NOMO-1 treated with dmso at 0.1 percent for 144 hours (cell line): ENCODE measurements at regions not wholly inside any gene's neighbourhood (a gene's known extent, or its start where the extent isn't known, plus 50 kb on each side); places are given as distances from the start of the nearest gene placed in this dataset.

ENCODE experiments used
- DNase-seq: peaks from one replicate; lab custom pipeline; 2025; ENCODE audit not compliant: unreplicated experiment; lab: John Stamatoyannopoulos, UW

DNA sequence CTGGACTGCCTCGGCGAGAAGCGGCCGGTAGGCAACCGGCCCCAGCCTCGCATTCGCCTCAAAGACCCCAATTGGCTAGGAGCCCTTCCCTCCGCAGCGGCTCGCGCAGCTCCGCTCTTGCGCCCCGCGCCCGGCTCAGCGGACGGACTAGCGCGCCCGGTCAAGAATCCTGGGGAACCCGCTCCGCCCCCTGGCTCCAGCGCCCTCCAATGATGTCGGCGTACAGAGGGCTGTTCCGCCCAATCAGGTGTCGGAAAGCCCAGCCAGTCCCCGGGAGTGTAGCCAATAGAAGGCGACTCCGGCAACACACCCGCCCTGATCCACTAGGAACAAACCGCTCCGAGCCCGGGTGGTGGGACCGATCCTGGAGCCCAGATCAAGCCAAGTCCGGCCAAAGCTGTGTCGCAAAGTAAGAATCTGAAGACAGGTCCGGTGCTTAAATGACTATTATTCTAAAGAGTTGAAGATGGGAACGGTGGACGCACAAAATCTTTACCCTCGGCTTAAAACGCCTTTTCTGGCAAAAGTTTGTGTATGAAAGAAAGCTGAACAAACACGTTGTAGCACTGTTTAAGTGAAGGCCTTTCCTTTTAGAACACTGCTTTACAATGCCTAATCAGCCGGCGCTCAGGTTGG, 132.2 kb downstream of the OGFRL1 start:
- no peak for DNase-seq

- no peak for DNase-seq
Measured at GRCh38 chr6:71421611-71422010, 133.0 kb downstream of the OGFRL1 start.

GRCh38 chr6:71430018-71430417, 141.4 kb downstream of the OGFRL1 start:
- no peak for DNase-seq

- DNase-seq, result no peak
Measured at GRCh38 chr6:71433441-71433840, 144.8 kb downstream of the OGFRL1 start.

DNA sequence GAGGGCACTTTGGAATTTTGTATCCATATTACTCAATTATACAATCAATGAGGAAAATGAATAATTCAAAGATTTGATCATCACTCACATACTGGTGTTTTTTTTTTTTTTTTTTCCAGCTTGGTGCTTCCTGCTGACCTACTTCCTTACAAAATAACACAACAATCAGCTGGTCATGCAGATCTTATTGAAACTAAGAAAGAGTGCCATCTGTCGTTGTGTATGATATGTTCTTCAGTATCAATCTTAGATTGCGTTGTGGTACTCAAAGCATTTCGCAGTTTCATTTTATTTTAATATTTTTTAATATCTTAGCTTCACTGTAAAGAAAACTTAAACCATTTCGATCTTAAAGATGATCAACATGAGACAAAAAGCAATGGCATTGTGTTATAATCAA, 155.6 kb downstream of the OGFRL1 start:
- no peak for DNase-seq

GRCh38 chr6:71446057-71446456, 157.4 kb downstream of the OGFRL1 start:
- DNase-seq, result no peak

DNA sequence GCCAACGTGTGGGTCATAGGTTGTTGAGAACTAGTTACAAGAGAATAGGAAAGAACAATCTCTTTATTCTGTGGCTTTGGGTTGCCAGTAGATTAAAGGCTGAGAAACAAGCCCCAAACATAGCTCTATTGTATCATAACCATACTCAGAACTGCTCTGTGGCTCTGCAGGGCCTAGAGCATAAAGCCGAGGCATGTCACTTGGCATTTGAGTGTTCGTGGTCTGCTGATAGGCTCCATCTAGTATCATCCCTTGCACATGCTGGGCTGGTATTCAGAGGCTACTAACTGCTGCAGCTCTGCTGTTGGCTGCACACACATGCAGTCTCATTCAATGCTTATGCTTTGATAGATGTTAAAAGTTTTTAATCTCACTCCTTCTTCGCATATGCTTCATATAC, 157.9 kb downstream of the OGFRL1 start:
- no peak for DNase-seq

GRCh38 chr6:71452697-71453370, 164.2 kb downstream of the OGFRL1 start:
- DNase-seq, result no peak

GRCh38 chr6:71453371-71453706, 164.7 kb downstream of the OGFRL1 start:
- no peak for DNase-seq

- peak; percentile 32 for DNase-seq
Measured at GRCh38 chr6:71454056-71454455, 165.4 kb downstream of the OGFRL1 start.

GRCh38 chr6:71457929-71458328, 169.3 kb downstream of the OGFRL1 start:
- no peak for DNase-seq

DNA sequence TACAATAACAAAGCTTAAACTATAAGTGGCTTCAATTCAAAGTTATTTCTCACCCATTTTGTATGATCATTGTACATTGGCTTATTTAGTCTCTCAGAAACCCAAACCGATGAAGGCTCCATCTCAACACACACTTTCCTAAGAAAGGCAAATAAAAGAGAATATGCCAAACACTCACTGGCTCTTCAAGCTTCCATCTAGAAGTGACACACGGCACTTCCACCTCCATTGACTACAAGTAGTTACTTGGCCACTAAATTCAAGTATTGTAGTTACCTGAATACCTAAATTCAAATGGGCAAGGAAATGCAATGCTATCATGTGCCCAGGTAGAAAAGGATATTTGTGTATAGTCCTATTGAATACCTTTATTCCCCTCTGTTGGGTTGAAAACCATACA, 170.6 kb downstream of the OGFRL1 start:
- no peak for DNase-seq

DNA sequence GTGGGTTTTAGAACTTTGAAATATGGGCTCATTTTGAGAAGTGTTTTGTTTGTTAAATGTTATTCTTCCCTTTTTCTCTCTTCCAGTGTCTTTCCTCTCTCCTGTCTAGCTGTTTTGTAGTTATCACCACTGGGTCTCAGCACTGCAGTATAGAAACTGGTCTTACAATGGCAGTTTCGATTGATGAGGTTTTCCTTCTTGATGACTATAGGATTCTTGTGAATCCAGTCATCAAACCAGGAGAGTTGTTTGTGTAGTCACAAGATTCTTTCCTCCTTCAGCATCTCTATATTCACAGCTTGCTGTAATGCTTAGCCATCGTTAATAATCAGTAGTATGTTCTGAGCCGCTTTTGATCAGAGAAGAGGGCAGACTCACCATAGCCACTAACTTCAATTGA, 172.3 kb downstream of the OGFRL1 start:
- no peak for DNase-seq

DNA sequence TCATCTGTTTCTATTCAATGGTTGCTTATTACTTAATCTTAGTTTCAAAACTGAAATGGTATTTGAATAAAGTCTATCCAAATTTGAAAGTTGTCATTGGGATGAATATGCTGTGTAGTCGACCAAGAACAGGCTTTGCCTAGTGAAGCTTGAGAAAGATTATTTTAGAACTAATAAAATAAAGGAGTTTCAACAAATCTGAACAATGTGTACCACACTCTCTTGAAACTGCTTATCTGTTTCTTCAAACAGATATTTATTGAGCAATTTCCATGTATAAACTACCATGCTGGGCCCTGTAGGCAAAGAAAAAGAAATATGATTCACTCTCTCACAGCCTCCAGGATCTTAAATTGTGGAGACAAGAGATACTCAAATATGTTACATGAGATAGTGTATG, 174.4 kb downstream of the OGFRL1 start:
- DNase-seq, result no peak

DNA sequence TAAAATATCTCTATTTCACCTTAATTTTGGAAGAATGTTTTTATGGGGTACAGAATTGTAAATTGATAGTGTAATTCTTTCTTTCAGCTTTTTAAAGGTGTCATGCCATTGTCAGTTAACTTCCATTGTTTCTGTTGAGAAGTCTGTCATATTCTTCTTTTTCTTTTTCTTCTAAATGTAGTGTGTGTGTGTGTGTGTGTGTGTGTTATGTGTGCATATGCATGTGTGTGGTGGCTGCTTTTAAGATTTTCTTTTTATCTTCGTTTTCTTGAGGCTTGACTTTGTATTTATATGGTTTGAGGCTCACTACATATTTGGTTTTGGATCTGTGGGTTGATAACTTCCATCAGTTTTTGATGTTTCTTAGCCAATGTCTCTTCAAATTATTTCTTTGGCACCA, 176.5 kb downstream of the OGFRL1 start:
- no peak for DNase-seq

DNA sequence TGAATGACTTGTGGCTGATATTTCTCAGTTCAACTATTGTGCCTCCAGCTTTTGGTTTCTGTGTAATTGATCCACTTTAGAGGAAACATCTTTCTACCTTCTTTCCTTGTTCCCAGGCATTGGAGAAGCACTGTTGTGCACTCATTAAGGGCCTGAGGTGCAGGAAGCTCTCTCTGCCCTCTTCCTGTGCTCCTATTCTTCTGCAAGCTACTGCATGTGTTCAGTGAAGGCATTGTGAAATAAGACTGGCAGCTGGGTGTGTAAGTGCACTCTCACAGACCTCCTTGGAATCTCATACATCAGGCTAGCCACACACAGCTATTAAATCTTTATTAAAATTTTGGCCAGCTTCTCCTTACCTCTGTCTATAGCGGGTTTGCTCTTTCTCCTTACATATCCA, 177.8 kb downstream of the OGFRL1 start:
- DNase-seq, result no peak

DNA sequence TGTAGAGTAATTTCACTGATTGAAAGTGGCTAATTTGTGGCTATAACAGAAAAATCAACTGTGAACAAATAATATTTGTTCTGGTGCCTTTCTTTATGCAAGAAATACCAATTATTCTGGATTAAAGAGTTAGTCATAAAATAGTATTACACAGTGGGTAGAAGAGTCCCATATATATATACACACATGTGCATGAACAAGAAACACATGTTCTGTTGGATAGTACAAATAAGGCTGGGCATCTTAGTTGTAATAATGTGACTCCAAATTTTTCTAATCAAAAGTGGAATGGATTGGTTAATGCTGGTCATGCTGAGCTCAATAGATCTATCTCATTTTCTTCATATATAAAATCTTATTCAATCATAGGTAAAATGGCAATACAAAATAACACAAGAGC, 179.4 kb downstream of the OGFRL1 start:
- no peak for DNase-seq

DNA sequence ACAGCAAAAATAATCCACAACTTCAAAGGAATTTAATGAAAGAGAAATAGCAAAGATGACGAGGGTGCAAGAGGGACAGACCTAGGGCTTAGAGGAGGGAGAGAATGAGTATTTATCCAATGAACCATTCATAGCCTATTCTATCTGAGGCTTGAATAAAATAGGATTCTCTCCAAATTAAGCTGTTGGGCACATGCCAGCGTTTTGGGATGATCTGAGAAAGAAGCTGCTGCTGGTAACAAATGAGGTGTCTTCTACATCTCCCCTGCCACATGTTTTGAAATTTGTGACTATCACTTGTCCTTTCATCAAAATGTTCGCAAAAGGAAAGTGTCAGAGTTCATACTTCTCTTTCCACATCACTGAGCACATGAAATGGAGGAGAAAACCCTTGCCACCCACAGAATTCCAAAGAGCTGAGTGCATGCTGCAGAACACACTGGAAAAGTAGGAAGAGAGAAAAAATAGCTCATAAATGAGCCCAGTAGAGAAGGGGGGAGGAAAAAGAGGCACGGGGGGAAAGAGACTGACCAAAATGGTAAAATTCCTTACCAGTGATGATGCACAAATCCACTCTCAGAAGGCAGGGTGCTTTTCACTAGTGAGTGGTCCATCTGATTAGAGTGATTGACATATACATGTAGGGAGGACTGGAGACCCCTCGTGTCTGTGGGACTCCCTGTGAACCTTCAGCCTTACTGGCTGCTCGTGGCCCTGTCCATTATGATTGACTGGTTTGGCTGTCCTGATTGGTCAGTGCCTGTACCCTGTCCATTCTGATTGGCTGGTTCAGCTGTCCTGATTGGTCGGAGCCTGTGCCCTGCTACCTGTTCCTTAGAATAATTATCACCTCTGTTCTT, 180.5 kb downstream of the OGFRL1 start:
- DNase-seq, result no peak

- DNase-seq, result no peak
Measured at GRCh38 chr6:71471718-71472117, 183.1 kb downstream of the OGFRL1 start.

DNA sequence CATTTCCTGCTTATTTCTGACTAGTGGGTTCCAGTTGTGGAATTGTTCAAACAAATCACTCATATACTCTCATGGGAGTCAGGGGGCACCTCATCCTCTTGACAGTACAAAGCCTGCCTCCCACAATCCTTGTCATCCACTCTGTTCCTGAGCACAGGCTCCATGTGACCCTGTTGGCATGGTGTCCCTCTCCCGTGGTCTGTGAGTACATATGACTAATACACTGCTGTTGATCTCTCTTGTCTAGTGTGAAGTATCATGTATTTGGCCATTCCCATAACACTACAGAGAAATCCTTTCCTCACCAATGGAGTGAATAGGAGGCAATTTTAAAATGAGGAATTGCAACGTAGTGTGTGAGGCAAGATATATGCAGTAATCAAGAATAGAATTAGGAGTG, 185.3 kb downstream of the OGFRL1 start:
- DNase-seq, result no peak

GRCh38 chr6:71474942-71475341, 186.3 kb downstream of the OGFRL1 start:
- no peak for DNase-seq

GRCh38 chr6:71476371-71476770, 187.8 kb downstream of the OGFRL1 start:
- no peak for DNase-seq
